HepG2 (cell line): ENCODE measurements at regions not wholly inside any gene's neighbourhood (a gene's known extent, or its start where the extent isn't known, plus 50 kb on each side); places are given as distances from the start of the nearest gene placed in this dataset.

Source experiments
- ATAC-seq: fragments of 200-7000 bp; cut with Tn5 transposase; 3 replicates; pipeline ENCODE4 v1.9.1; 2020; ENCODE audit warnings: mild to moderate bottlenecking, moderate library complexity
- BruUV-seq: library from RNA; stranded (reverse); fragments of 400-500 nt; replicated peaks from 2 replicates; lab custom pipeline; 2021; lab: Mats Ljungman, UMichigan
- CTCF ChIA-PET: fragments of 300-600 bp; formaldehyde crosslinking; extraction: SDS; loops from one replicate; lab custom pipeline; 2021; ENCODE audit warnings: low total read pairs, inconsistent platforms, low intra/inter-chr PET ratio; lab: Yijun Ruan, JAX
- POLR2A ChIA-PET: fragments of 350-600 bp; sonication (Branson Sonifier 250); formaldehyde crosslinking; loops from one replicate; lab custom pipeline; 2020; ENCODE audit warnings: antibody characterized with exemption, inconsistent platforms; lab: Yijun Ruan, JAX
- DNase-seq: peaks from one replicate; pipeline ENCODE4 v3.0.0-alpha.2; 2015; ENCODE audit warnings: low spot score
- FAIRE-seq: peaks from 3 replicates; lab custom pipeline; 2011; peaks lifted over from hg19 to GRCh38; lab: Jason Lieb, UNC
- H2AFZ ChIP-seq: one replicate; pipeline ENCODE4 v1.6.1; 2011; ENCODE audit warnings: low read length, inconsistent platforms
- H3K27ac ChIP-seq: fragments of 300-600 bp; 3 replicates; pipeline ENCODE4 v1.8.0; 2011; ENCODE audit warnings: mixed run types, mild to moderate bottlenecking, mixed read lengths, low read length, inconsistent platforms; ENCODE audit not compliant: insufficient read depth; ENCODE audit errors: extremely low read length
- H3K27me3 ChIP-seq, 2 experiments: fragments of 200-600 bp in 1 of 2; 2 replicates in 1 of 2; 3 replicates in 1 of 2; pipeline versions ENCODE4 v1.6.0 to v1.8.0; 2011; ENCODE audit warnings: low read length in 2 of 2, mild to moderate bottlenecking in 2 of 2, moderate library complexity in 2 of 2, inconsistent platforms in 1 of 2; ENCODE audit not compliant: insufficient read depth in 2 of 2, control insufficient read depth in 1 of 2
- H3K36me3 ChIP-seq, 2 experiments: fragments of 200-600 bp in 1 of 2; replicated peaks in 1 of 2; 2 replicates in 1 of 2; 3 replicates in 1 of 2; pipeline versions ENCODE4 v1.5.1 to v1.8.0; 2011; ENCODE audit warnings: low read length in 2 of 2, inconsistent platforms in 1 of 2; ENCODE audit not compliant: insufficient read depth in 2 of 2, control insufficient read depth in 1 of 2
- H3K4me1 ChIP-seq: 2 replicates; pipeline ENCODE4 v1.5.1; 2012; ENCODE audit warnings: low read length, inconsistent platforms; ENCODE audit not compliant: insufficient read depth
- H3K4me2 ChIP-seq: 2 replicates; pipeline ENCODE4 v1.6.0; 2011; ENCODE audit warnings: low read depth, low read length, inconsistent platforms
- H3K4me3 ChIP-seq, 3 experiments: fragments of 200-600 bp in 1 of 3; sonication (generic), shearing (Covaris generic) in 1 of 3; replicated peaks in 1 of 3; 2 replicates each; pipeline ENCODE4 v1.5.1; 2011 to 2016; ENCODE audit warnings: low read length in 3 of 3, inconsistent platforms in 2 of 3, low read depth in 2 of 3, mild to moderate bottlenecking in 2 of 3, control low read depth in 1 of 3, mixed read lengths in 1 of 3; ENCODE audit not compliant: insufficient read depth in 1 of 3
- H3K79me2 ChIP-seq: one replicate; pipeline ENCODE4 v1.6.1; 2011; ENCODE audit warnings: low read length, inconsistent platforms; ENCODE audit not compliant: insufficient read depth
- H3K9ac ChIP-seq: 2 replicates; pipeline ENCODE4 v1.6.0; 2011; ENCODE audit warnings: mild to moderate bottlenecking, low read depth, low read length, inconsistent platforms; ENCODE audit not compliant: insufficient read depth
- H3K9me3 ChIP-seq: 2 replicates; pipeline ENCODE4 v1.5.1; 2012; ENCODE audit warnings: mild to moderate bottlenecking, low read length
- H4K20me1 ChIP-seq: 2 replicates; pipeline ENCODE4 v1.6.0; 2011; ENCODE audit warnings: inconsistent platforms, mild to moderate bottlenecking, low read length, moderate library complexity; ENCODE audit not compliant: insufficient read depth
- CREB1 ChIP-seq, 2 experiments: fragments of 450-650 bp in 1 of 2; IDR thresholded peaks; 2 replicates each; pipeline ENCODE4 v1.6.1; 2016 to 2017; ENCODE audit warnings: control low read depth in 1 of 2, mild to moderate bottlenecking in 1 of 2, missing compliant biosample characterization in 1 of 2, missing genetic modification characterization in 1 of 2
- DNMT3B ChIP-seq: conservative IDR thresholded peaks from 2 replicates; pipeline ENCODE4 v1.6.1; 2016; ENCODE audit warnings: missing biosample characterization, control low read depth
- HES4 ChIP-seq: sonication (generic); formaldehyde crosslinking; IDR thresholded peaks from 2 replicates; pipeline ENCODE4 v1.9.0; 2021; ENCODE audit warnings: mild to moderate bottlenecking, missing genetic modification reagents, borderline replicate concordance
- MTF2 ChIP-seq: sonication (generic); formaldehyde crosslinking; IDR thresholded peaks from 2 replicates; pipeline ENCODE4 v1.5.0; 2020; ENCODE audit warnings: missing genetic modification reagents, borderline replicate concordance
- SOX6 ChIP-seq, 2 experiments: fragments of 450-650 bp in 1 of 2; sonication (generic) in 1 of 2; formaldehyde crosslinking in 1 of 2; IDR thresholded peaks; 2 replicates each; pipeline versions ENCODE4 v1.4.0 to v1.6.1; 2017 to 2020; ENCODE audit warnings: antibody characterized with exemption in 1 of 2, mild to moderate bottlenecking in 1 of 2, missing genetic modification reagents in 1 of 2
- SP5 ChIP-seq: IDR thresholded peaks from 2 replicates; pipeline ENCODE4 v1.6.1; 2016; ENCODE audit warnings: low read depth, borderline replicate concordance
- ZFP37 ChIP-seq: sonication (generic); formaldehyde crosslinking; IDR thresholded peaks from 2 replicates; pipeline ENCODE4 v1.4.0; 2020; ENCODE audit warnings: missing genetic modification reagents, borderline replicate concordance
- WGBS: methylation state at CpG from one replicate; pipeline ENCODE4 v1.1.6; 2017; ENCODE audit warnings: low lambda C conversion rate; 5-methylcytosine and 5-hydroxymethylcytosine counted together
- in situ Hi-C: cut with HindIII; loops from 2 replicates; pipeline ENCODE4 v1.10.0; 2017; ENCODE audit warnings: low pct_unique_long_range_greater_than_20kb; ENCODE audit not compliant: extremely low pct_ligation_motif_present
- intact Hi-C: fragments of 100-400 bp; cut with micrococcal nuclease; formaldehyde crosslinking; loops from one replicate; pipeline ENCODE4 v1.10.0; 2022; ENCODE audit not compliant: unreplicated experiment
- TF ChIP-seq, protein P1 (sequence below), 2 experiments: IDR thresholded peaks; 2 replicates each; pipeline ENCODE4 v1.6.1; 2011 to 2012; ENCODE audit warnings: low read length in 2 of 2, borderline replicate concordance in 1 of 2, low read depth in 1 of 2, mild to moderate bottlenecking in 1 of 2, moderate library complexity in 1 of 2
- TF ChIP-seq, protein P2 (sequence below): IDR thresholded peaks from 2 replicates; pipeline ENCODE4 v1.6.1; 2016; ENCODE audit warnings: missing biosample characterization, missing genetic modification reagents, low read depth

DNA sequence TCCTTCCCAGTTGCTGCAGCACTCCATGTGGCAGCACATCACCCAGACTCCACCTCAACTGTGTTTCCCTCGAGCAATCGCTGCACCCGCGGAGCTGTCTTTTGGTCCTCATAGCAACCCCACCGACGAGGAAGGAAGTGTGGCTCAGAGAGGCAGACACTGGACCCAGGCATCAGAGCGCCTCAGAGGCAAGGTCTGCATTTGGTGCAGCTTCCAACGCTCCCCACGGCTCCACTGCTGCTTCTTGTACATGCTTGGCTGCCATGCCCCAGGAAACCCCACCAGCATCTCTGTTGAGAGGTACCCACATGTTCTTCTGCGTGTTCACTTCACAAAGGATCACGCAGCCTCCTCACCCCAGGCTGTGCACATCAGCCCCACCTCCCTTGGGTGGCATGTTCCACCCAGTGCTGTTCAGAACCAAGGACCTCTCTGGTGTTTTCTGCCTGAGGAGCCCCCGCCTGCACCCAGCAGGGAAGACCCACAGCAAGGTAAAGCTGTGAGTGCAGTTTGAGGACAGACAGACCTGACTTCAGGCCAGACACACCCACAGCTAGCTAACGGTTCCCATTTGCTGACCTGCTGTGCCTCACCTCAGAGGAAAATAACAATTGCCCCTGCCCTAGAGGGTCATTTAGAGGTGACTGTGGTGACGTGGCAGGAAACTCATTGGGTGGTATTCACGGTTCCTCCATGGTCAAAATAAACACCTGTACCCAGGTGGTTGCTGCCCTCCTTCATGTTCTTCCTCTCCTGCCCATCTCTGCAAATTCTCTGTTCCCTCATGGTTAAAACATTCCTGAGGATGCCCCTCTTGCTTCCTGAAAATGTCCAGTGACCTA lies 326.3 kb upstream of the MYT1L start:
- H3K9ac ChIP-seq: no peak overlapping the region
- H3K4me1 ChIP-seq: no peaks in the 10 kb centered on the region
- intact Hi-C loops (no loop called here), in situ Hi-C loops (no loop called here)
- H3K79me2 ChIP-seq: no peaks in the 10 kb centered on the region
- peaks cover 0 to 25% of the 10 kb centered on the region in 2 experiments; a peak in 4 of 5 replicates for H3K27me3 ChIP-seq
- no peak overlapping the region for H3K27ac ChIP-seq
- H4K20me1 ChIP-seq: no peaks in the 10 kb centered on the region
- BruUV-seq: no TSS peak
- H3K36me3 ChIP-seq: no peaks in the 10 kb centered on the region
- ATAC-seq: no peak
- peaks cover 6% of the 10 kb centered on the region; the same call in 1 of the 2 replicates for H3K9me3 ChIP-seq
- 30% methylated on average over 15 of the region's 15 CpGs for WGBS
- CTCF ChIA-PET: no interaction called here
- DNase-seq: no peak
- FAIRE-seq: no peak
- TF ChIP-seq CREB1 (IDR thresholded peaks at IDR 0.05): peak; percentile 52; the same call in 1 of the 2 replicates
- TF ChIP-seq CREB1 (CRISPR knock-in tag; IDR thresholded peaks at IDR 0.05): no peak
- no peak for TF ChIP-seq SOX6 (IDR thresholded peaks at IDR 0.05)
- no peak for TF ChIP-seq SOX6 (CRISPR knock-in tag; IDR thresholded peaks at IDR 0.05)
- H3K4me3 ChIP-seq: no peak overlapping the region
- no peak overlapping the region for H2AFZ ChIP-seq
- POLR2A ChIA-PET: no interaction called here
- H3K4me2 ChIP-seq: no peak overlapping the region

DNA sequence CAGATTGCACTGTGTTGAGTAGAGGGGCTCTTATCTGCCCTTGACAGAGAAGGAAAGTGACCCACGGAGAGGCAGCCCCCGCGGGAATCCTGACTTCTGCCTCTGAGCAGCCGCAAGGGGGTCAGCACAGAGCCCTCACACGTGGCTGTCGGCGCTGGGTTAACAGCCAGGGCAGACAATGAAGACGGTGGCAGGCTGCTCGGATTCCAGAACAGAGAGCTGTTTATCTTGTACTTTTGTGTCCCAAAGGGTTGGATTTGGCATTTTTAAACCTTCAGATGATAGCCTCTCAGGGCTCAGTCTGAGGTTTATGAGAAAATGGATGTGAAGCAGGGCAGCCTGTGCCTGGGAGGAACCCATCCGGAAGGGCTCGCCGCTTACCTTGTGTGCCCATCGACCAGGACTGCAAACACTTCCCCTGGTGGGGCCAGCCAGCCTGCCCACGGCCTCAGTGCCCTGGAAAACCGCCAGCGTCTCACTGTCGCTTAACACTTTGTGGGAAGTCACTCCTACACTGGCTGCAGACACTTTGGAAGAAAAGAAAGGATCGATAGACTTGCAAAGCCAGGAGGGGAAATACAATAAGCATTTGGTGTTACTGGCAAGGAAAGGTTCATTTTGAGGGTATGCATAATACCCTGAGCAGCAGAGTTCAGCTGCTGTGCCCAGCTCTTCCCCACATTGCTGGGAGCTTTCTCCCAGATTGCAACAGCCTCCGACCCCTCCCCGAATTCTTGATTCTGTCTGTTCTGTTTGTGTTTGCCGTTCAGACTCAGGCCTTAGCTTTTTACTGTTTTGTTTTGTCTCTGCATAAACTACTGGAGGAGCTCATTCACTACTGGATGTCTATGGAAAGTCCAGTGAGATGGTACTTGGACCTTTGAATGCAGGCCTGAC lies 325.3 kb upstream of the MYT1L start:
- in situ Hi-C loops: no loop called here
- no peak overlapping the region for H3K4me2 ChIP-seq
- intact Hi-C loops: no loop called here
- no peak overlapping the region for H3K27ac ChIP-seq
- H3K36me3 ChIP-seq: no peaks in the 10 kb centered on the region
- H3K79me2 ChIP-seq: no peaks in the 10 kb centered on the region
- no TSS peak for BruUV-seq
- H3K9ac ChIP-seq: no peak overlapping the region
- ATAC-seq (peak; percentile 46; the same call in 1 of the 3 replicates), DNase-seq (no peak), FAIRE-seq (no peak)
- CTCF ChIA-PET: no interaction called here
- H2AFZ ChIP-seq: no peak overlapping the region
- peaks cover 6% of the 10 kb centered on the region; the same call in 1 of the 2 replicates for H3K9me3 ChIP-seq
- POLR2A ChIA-PET: no interaction called here
- no peak overlapping the region for H3K4me3 ChIP-seq
- no peaks in the 10 kb centered on the region for H4K20me1 ChIP-seq
- 15% methylated on average over 21 of the region's 21 CpGs for WGBS
- peaks cover 0 to 21% of the 10 kb centered on the region in 2 experiments; a peak in 3 of 5 replicates for H3K27me3 ChIP-seq
- no peaks in the 10 kb centered on the region for H3K4me1 ChIP-seq
- TF ChIP-seq, protein P1, sequence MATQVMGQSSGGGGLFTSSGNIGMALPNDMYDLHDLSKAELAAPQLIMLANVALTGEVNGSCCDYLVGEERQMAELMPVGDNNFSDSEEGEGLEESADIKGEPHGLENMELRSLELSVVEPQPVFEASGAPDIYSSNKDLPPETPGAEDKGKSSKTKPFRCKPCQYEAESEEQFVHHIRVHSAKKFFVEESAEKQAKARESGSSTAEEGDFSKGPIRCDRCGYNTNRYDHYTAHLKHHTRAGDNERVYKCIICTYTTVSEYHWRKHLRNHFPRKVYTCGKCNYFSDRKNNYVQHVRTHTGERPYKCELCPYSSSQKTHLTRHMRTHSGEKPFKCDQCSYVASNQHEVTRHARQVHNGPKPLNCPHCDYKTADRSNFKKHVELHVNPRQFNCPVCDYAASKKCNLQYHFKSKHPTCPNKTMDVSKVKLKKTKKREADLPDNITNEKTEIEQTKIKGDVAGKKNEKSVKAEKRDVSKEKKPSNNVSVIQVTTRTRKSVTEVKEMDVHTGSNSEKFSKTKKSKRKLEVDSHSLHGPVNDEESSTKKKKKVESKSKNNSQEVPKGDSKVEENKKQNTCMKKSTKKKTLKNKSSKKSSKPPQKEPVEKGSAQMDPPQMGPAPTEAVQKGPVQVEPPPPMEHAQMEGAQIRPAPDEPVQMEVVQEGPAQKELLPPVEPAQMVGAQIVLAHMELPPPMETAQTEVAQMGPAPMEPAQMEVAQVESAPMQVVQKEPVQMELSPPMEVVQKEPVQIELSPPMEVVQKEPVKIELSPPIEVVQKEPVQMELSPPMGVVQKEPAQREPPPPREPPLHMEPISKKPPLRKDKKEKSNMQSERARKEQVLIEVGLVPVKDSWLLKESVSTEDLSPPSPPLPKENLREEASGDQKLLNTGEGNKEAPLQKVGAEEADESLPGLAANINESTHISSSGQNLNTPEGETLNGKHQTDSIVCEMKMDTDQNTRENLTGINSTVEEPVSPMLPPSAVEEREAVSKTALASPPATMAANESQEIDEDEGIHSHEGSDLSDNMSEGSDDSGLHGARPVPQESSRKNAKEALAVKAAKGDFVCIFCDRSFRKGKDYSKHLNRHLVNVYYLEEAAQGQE (IDR thresholded peaks at IDR 0.05; ENCODE audit: borderline replicate concordance in 1 of 2, low read depth in 1 of 2, low read length in 2 of 2): no peak
- no peak for TF ChIP-seq HES4 (CRISPR knock-in tag)
- TF ChIP-seq DNMT3B: no peak
- TF ChIP-seq MTF2 (CRISPR knock-in tag): no peak
- TF ChIP-seq, protein P2, sequence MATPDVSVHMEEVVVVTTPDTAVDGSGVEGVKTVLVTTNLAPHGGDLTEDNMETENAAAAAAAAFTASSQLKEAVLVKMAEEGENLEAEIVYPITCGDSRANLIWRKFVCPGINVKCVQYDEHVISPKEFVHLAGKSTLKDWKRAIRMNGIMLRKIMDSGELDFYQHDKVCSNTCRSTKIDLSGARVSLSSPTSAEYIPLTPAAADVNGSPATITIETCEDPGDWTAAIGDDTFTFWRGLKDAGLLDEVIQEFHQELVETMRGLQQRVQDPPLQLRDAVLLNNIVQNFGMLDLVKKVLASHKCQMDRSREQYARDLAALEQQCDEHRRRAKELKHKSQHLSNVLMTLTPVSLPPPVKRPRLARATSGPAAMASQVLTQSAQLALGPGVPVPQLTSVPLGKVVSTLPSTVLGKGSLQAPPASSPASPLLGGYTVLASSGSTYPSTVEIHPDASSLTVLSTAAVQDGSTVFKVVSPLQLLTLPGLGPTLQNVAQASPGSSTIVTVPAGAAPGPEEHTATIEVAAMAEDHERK: no peak
- TF ChIP-seq SP5 (CRISPR knock-in tag): no peak
- TF ChIP-seq ZFP37: no peak
